BLaER1 (cell line): ENCODE measurements at regions not wholly inside any gene's neighbourhood (a gene's known extent, or its start where the extent isn't known, plus 50 kb on each side); places are given as distances from the start of the nearest gene placed in this dataset.

Source experiments
- H3K27ac ChIP-seq: shearing (Covaris generic); formaldehyde crosslinking; 2 replicates; pipeline ENCODE4 v1.8.1; 2022
- H3K27me3 ChIP-seq: shearing (Covaris generic); formaldehyde crosslinking; 2 replicates; pipeline ENCODE4 v1.8.1; 2022
- H3K36me3 ChIP-seq: shearing (Covaris generic); formaldehyde crosslinking; 2 replicates; pipeline ENCODE4 v1.8.1; 2022
- H3K4me1 ChIP-seq: shearing (Covaris generic); formaldehyde crosslinking; 2 replicates; pipeline ENCODE4 v1.8.1; 2022
- H3K4me2 ChIP-seq: shearing (Covaris generic); formaldehyde crosslinking; 2 replicates; pipeline ENCODE4 v1.8.1; 2022
- H3K4me3 ChIP-seq: shearing (Covaris generic); formaldehyde crosslinking; 2 replicates; pipeline ENCODE4 v1.8.1; 2022
- H3K9ac ChIP-seq: shearing (Covaris generic); formaldehyde crosslinking; 2 replicates; pipeline ENCODE4 v1.8.1; 2022
- H3K9me3 ChIP-seq: shearing (Covaris generic); formaldehyde crosslinking; 2 replicates; pipeline ENCODE4 v1.8.1; 2022
- H4K20me1 ChIP-seq: shearing (Covaris generic); formaldehyde crosslinking; 2 replicates; pipeline ENCODE4 v1.8.1; 2022
- Cebpa-rat ChIP-seq: shearing (Covaris generic); IDR thresholded peaks from 2 replicates; pipeline ENCODE4 v1.8.1; 2022

GRCh38 chr5:51273021-51273420 is 110.2 kb upstream of the ISL1 start:
- Histone ChIP-seq H3K9me3 (no peaks in the 10 kb centered on the region), H3K36me3 (no peaks in the 10 kb centered on the region), H3K9ac (no peak overlapping the region), H3K27ac (no peak overlapping the region), H3K4me1 (no peaks in the 10 kb centered on the region), H3K4me2 (no peak overlapping the region), H4K20me1 (no peaks in the 10 kb centered on the region), H3K4me3 (no peak overlapping the region), H3K27me3 (no peaks in the 10 kb centered on the region)
- TF ChIP-seq Cebpa-rat, result no peak

GRCh38 chr5:51273871-51274270 is 109.4 kb upstream of the ISL1 start:
- Histone ChIP-seq H3K9ac (no peak overlapping the region), H3K4me1 (no peaks in the 10 kb centered on the region), H3K4me2 (no peak overlapping the region), H3K27ac (no peak overlapping the region), H4K20me1 (no peaks in the 10 kb centered on the region), H3K4me3 (no peak overlapping the region), H3K36me3 (no peaks in the 10 kb centered on the region), H3K9me3 (no peaks in the 10 kb centered on the region), H3K27me3 (no peaks in the 10 kb centered on the region)
- TF ChIP-seq Cebpa-rat, result no peak

- H3K4me3 ChIP-seq, result no peak overlapping the region
- no peak overlapping the region for H3K4me2 ChIP-seq
- no peaks in the 10 kb centered on the region for H4K20me1 ChIP-seq
- H3K27me3 ChIP-seq, result no peaks in the 10 kb centered on the region
- no peak overlapping the region for H3K27ac ChIP-seq
- H3K4me1 ChIP-seq, result no peaks in the 10 kb centered on the region
- TF ChIP-seq Cebpa-rat, result no peak
- no peaks in the 10 kb centered on the region for H3K36me3 ChIP-seq
- H3K9ac ChIP-seq, result no peak overlapping the region
- H3K9me3 ChIP-seq, result no peaks in the 10 kb centered on the region
Observed at GRCh38 chr5:51275428-51275827, 107.8 kb upstream of the ISL1 start.

GRCh38 chr5:51276250-51276649 is 107.0 kb upstream of the ISL1 start:
- no peak for TF ChIP-seq Cebpa-rat
- Histone ChIP-seq H4K20me1 (no peaks in the 10 kb centered on the region), H3K9ac (no peak overlapping the region), H3K27ac (no peak overlapping the region), H3K4me1 (no peaks in the 10 kb centered on the region), H3K36me3 (no peaks in the 10 kb centered on the region), H3K9me3 (no peaks in the 10 kb centered on the region), H3K27me3 (no peaks in the 10 kb centered on the region), H3K4me2 (no peak overlapping the region), H3K4me3 (no peak overlapping the region)

- Histone ChIP-seq H3K4me3 (no peak overlapping the region), H3K4me2 (no peak overlapping the region), H3K27me3 (no peaks in the 10 kb centered on the region), H3K9ac (no peak overlapping the region), H3K27ac (no peak overlapping the region), H4K20me1 (no peaks in the 10 kb centered on the region), H3K9me3 (no peaks in the 10 kb centered on the region), H3K36me3 (no peaks in the 10 kb centered on the region), H3K4me1 (no peaks in the 10 kb centered on the region)
- TF ChIP-seq Cebpa-rat, result no peak
Observed at GRCh38 chr5:51278539-51278938, 104.7 kb upstream of the ISL1 start.

- Histone ChIP-seq H3K4me1 (no peaks in the 10 kb centered on the region), H3K9ac (no peak overlapping the region), H3K4me2 (no peak overlapping the region), H3K27me3 (no peaks in the 10 kb centered on the region), H3K9me3 (no peaks in the 10 kb centered on the region), H3K4me3 (no peak overlapping the region), H3K36me3 (no peaks in the 10 kb centered on the region), H3K27ac (no peak overlapping the region), H4K20me1 (no peaks in the 10 kb centered on the region)
- no peak for TF ChIP-seq Cebpa-rat
Observed at GRCh38 chr5:51279983-51280706, 103.1 kb upstream of the ISL1 start.

- Histone ChIP-seq H4K20me1 (no peaks in the 10 kb centered on the region), H3K4me2 (no peak overlapping the region), H3K27ac (no peak overlapping the region), H3K36me3 (no peaks in the 10 kb centered on the region), H3K9ac (no peak overlapping the region), H3K4me3 (no peak overlapping the region), H3K4me1 (no peaks in the 10 kb centered on the region), H3K27me3 (no peaks in the 10 kb centered on the region), H3K9me3 (no peaks in the 10 kb centered on the region)
- TF ChIP-seq Cebpa-rat, result no peak
Observed at GRCh38 chr5:51286046-51286445, 97.2 kb upstream of the ISL1 start.

- Histone ChIP-seq H3K4me3 (no peak overlapping the region), H3K36me3 (no peaks in the 10 kb centered on the region), H4K20me1 (no peaks in the 10 kb centered on the region), H3K27me3 (no peaks in the 10 kb centered on the region), H3K27ac (no peak overlapping the region), H3K4me1 (no peaks in the 10 kb centered on the region), H3K9me3 (peaks cover 11% of the 10 kb centered on the region; the same call in 1 of the 2 replicates), H3K9ac (no peak overlapping the region), H3K4me2 (no peak overlapping the region)
- no peak for TF ChIP-seq Cebpa-rat
Observed at GRCh38 chr5:51302343-51302742, 80.9 kb upstream of the ISL1 start.

- H3K36me3 ChIP-seq, result no peaks in the 10 kb centered on the region
- no peak for TF ChIP-seq Cebpa-rat
- H3K4me3 ChIP-seq, result no peak overlapping the region
- no peak overlapping the region for H3K27ac ChIP-seq
- H4K20me1 ChIP-seq, result no peaks in the 10 kb centered on the region
- H3K9me3 ChIP-seq, result no peaks in the 10 kb centered on the region
- no peak overlapping the region for H3K4me2 ChIP-seq
- no peaks in the 10 kb centered on the region for H3K4me1 ChIP-seq
- H3K9ac ChIP-seq, result no peak overlapping the region
- no peaks in the 10 kb centered on the region for H3K27me3 ChIP-seq
Observed at GRCh38 chr5:51326844-51327243, 56.4 kb upstream of the ISL1 start.
